ENCODE measurements at regions not wholly inside any gene's neighbourhood (a gene's known extent, or its start where the extent isn't known, plus 50 kb on each side); places are given as distances from the start of the nearest gene placed in this dataset.

GRCh38 chr6:9523462-9523861 is 891.4 kb downstream of the TFAP2A start (continued):
- TF ChIP-seq ETS1 (CRISPR knock-in tag; IDR thresholded peaks at IDR 0.05) (no peak), ZNF792 (CRISPR knock-in tag; IDR thresholded peaks at IDR 0.05) (no peak)

- no peaks in the 10 kb centered on the region for H3K79me2 ChIP-seq (ENCODE audit: insufficient read depth, low read length)
- FAIRE-seq: no peak
- H2AFZ ChIP-seq (ENCODE audit: low read length): no peak overlapping the region
- H4K20me1 ChIP-seq (ENCODE audit: insufficient read depth, low read length): no peaks in the 10 kb centered on the region
- H3K27ac ChIP-seq (ENCODE audit: extremely low read length, insufficient read depth, low read length): no peak overlapping the region
- no peak for ATAC-seq
- no TSS peak for BruUV-seq (replicated peaks)
- H3K36me3 ChIP-seq (replicated peaks in 1 of 2; ENCODE audit: control insufficient read depth in 1 of 2, insufficient read depth in 2 of 2, low read length in 2 of 2): no peaks in the 10 kb centered on the region
- ChIA-PET CTCF (ENCODE audit: low intra/inter-chr PET ratio, low total read pairs) (no interaction called here), POLR2A (no interaction called here)
- WGBS (ENCODE audit: low lambda C conversion rate): 3% methylated on average over 3 of the region's 3 CpGs
- no peaks in the 10 kb centered on the region for H3K27me3 ChIP-seq (ENCODE audit: control insufficient read depth in 1 of 2, insufficient read depth in 2 of 2, low read length in 2 of 2)
- in situ Hi-C loops (cut with HindIII; ENCODE audit: extremely low pct_ligation_motif_present, low pct_unique_long_range_greater_than_20kb) (no loop called here), intact Hi-C loops (cut with micrococcal nuclease; ENCODE audit: unreplicated experiment) (no loop called here)
- H3K9me3 ChIP-seq (ENCODE audit: low read length): peaks cover under 1% of the 10 kb centered on the region; the same call in 1 of the 2 replicates
- no peak overlapping the region for H3K4me2 ChIP-seq (ENCODE audit: low read depth, low read length)
- DNase-seq (ENCODE audit: low spot score): no peak
- no peak overlapping the region for H3K9ac ChIP-seq (ENCODE audit: insufficient read depth, low read depth, low read length)
- no peak overlapping the region for H3K4me3 ChIP-seq (replicated peaks in 1 of 3; ENCODE audit: insufficient read depth in 1 of 3, low read depth in 2 of 3, low read length in 3 of 3)
- H3K4me1 ChIP-seq (ENCODE audit: insufficient read depth, low read length): no peaks in the 10 kb centered on the region
- TF ChIP-seq ZNF564 (CRISPR knock-in tag; IDR thresholded peaks at IDR 0.05) (no peak), ZNF484 (CRISPR knock-in tag; IDR thresholded peaks at IDR 0.05; ENCODE audit: borderline replicate concordance, low read depth) (no peak)
These were observed 892.8 kb downstream of the TFAP2A start for GRCh38 chr6:9522101-9522500.

- WGBS (ENCODE audit: low lambda C conversion rate): 0% methylated on average over 3 of the region's 3 CpGs
- Histone ChIP-seq H3K9me3 (ENCODE audit: low read length) (no peaks in the 10 kb centered on the region), H4K20me1 (ENCODE audit: insufficient read depth, low read length) (no peaks in the 10 kb centered on the region), H3K27ac (ENCODE audit: extremely low read length, insufficient read depth, low read length) (no peak overlapping the region), H3K4me2 (ENCODE audit: low read depth, low read length) (no peak overlapping the region), H3K36me3 (replicated peaks in 1 of 2; ENCODE audit: control insufficient read depth in 1 of 2, insufficient read depth in 2 of 2, low read length in 2 of 2) (no peaks in the 10 kb centered on the region), H3K27me3 (ENCODE audit: control insufficient read depth in 1 of 2, insufficient read depth in 2 of 2, low read length in 2 of 2) (no peaks in the 10 kb centered on the region), H3K79me2 (ENCODE audit: insufficient read depth, low read length) (no peaks in the 10 kb centered on the region), H2AFZ (ENCODE audit: low read length) (no peak overlapping the region), H3K9ac (ENCODE audit: insufficient read depth, low read depth, low read length) (no peak overlapping the region), H3K4me3 (replicated peaks in 1 of 3; ENCODE audit: insufficient read depth in 1 of 3, low read depth in 2 of 3, low read length in 3 of 3) (no peak overlapping the region), H3K4me1 (ENCODE audit: insufficient read depth, low read length) (no peaks in the 10 kb centered on the region)
- ChIA-PET POLR2A (no interaction called here), CTCF (ENCODE audit: low intra/inter-chr PET ratio, low total read pairs) (no interaction called here)
- intact Hi-C loops (cut with micrococcal nuclease; ENCODE audit: unreplicated experiment) (no loop called here), in situ Hi-C loops (cut with HindIII; ENCODE audit: extremely low pct_ligation_motif_present, low pct_unique_long_range_greater_than_20kb) (no loop called here)
- ATAC-seq (no peak), FAIRE-seq (no peak), DNase-seq (ENCODE audit: low spot score) (no peak)
- TF ChIP-seq ZNF274 (CRISPR knock-in tag; IDR thresholded peaks at IDR 0.05) (no peak), ZBTB37 (CRISPR knock-in tag; IDR thresholded peaks at IDR 0.05) (no peak), ZNF713 (CRISPR knock-in tag; IDR thresholded peaks at IDR 0.05) (no peak)
- no TSS peak for BruUV-seq (replicated peaks)
These were observed 893.7 kb downstream of the TFAP2A start for GRCh38 chr6:9521152-9521530.

Data from HepG2 (cell line).